ENCODE measurements at regions not wholly inside any gene's neighbourhood (a gene's known extent, or its start where the extent isn't known, plus 50 kb on each side); places are given as distances from the start of the nearest gene placed in this dataset.

- Mint-ChIP-seq H3K27ac (no peak overlapping the region), H3K9me3 (no peaks in the 10 kb centered on the region), H3K27me3 (no peaks in the 10 kb centered on the region), H3K36me3 (no peaks in the 10 kb centered on the region), H3K4me3 (no peak overlapping the region), H3K4me1 (ENCODE audit: low read depth) (no peaks in the 10 kb centered on the region)
- no peak for DNase-seq
- CTCF ChIA-PET: no interaction called here
- POLR2A ChIA-PET: no interaction called here
- intact Hi-C loops (cut with micrococcal nuclease): no loop called here
Measured at GRCh38 chr11:109123816-109124787, 297.9 kb upstream of the C11orf87 start.

DNA sequence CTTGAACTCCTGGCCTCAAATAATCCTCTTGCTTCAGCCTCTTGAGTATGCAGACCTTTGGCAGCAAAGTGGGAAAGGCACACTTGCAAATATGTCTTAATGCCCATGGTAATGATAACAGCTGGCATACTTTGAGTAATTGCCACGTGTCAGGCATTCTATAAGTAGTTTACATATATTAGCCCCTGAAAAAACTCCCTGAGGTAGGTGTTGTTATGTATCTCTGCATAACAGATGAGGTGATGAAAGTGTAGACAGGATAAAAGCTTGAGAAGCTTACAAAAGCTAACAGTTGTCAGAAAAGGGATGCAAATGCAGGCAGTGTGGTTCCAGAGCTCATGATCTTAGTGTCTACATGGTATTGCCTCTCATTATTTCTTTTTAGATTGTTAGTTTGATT lies 291.1 kb upstream of the C11orf87 start:
- no peak for DNase-seq
- intact Hi-C loops (cut with micrococcal nuclease): no loop called here
- POLR2A ChIA-PET: no interaction called here

DNA sequence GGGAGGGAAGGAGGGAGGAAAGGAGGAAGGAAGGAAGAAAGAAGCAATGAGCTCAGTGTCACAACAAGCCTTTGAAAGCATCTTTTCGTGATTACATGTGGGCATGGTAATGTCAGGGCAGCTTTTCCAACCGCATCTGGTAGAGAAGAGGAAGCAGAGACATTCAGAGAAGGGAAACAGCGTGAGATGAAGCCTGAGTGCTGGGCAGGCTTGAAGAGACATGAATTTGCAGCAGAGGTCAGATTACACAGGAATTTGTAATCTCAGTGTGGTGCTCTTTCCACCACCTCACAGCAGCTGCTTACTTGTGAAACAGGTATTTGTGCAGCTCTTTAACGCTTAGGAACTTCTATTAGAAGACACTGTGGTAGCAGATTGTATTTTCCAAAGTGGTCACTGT lies 289.5 kb upstream of the C11orf87 start:
- Mint-ChIP-seq H3K9me3 (peaks cover 3% of the 10 kb centered on the region), H3K4me3 (no peak overlapping the region), H3K36me3 (no peaks in the 10 kb centered on the region), H3K4me1 (ENCODE audit: low read depth) (no peaks in the 10 kb centered on the region), H3K27ac (no peak overlapping the region), H3K27me3 (no peaks in the 10 kb centered on the region)
- DNase-seq: no peak
- ChIA-PET CTCF (no interaction called here), POLR2A (no interaction called here)
- intact Hi-C loops (cut with micrococcal nuclease): no loop called here

More for the DNA sequence above, 291.1 kb upstream of the C11orf87 start:
- no peaks in the 10 kb centered on the region for H3K36me3 Mint-ChIP-seq
- CTCF ChIA-PET: no interaction called here
- H3K27ac Mint-ChIP-seq: no peak overlapping the region
- no peak overlapping the region for H3K4me3 Mint-ChIP-seq
- no peaks in the 10 kb centered on the region for H3K4me1 Mint-ChIP-seq (ENCODE audit: low read depth)
- no peaks in the 10 kb centered on the region for H3K27me3 Mint-ChIP-seq
- peaks cover 2% of the 10 kb centered on the region for H3K9me3 Mint-ChIP-seq

GRCh38 chr11:109133159-109133558 lies 288.8 kb upstream of the C11orf87 start:
- Mint-ChIP-seq H3K4me1 (ENCODE audit: low read depth) (no peaks in the 10 kb centered on the region), H3K27me3 (no peaks in the 10 kb centered on the region), H3K36me3 (no peaks in the 10 kb centered on the region), H3K9me3 (peaks cover 3% of the 10 kb centered on the region), H3K27ac (no peak overlapping the region), H3K4me3 (no peak overlapping the region)
- POLR2A ChIA-PET: no interaction called here
- CTCF ChIA-PET: no interaction called here
- DNase-seq: no peak
- intact Hi-C loops (cut with micrococcal nuclease): no loop called here

DNA sequence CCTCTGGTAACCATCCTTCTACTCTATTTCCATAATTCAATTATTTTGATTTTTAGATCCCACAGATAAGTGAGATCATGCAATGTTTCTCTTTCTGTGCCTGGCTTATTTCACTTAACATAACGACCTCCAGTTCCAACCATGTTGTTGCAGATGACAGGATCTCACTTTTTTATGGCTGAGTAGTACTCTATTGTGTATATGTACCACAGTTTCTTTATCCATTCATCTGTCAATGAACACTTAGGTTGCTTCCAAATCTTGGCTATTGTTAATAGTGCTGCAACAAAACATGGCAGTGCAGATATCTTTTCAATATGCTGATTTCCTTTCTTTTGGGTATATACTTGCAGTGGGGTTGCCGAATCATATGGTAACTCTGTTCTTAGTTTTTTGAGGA lies 286.4 kb upstream of the C11orf87 start:
- Mint-ChIP-seq H3K9me3 (peaks cover 5% of the 10 kb centered on the region), H3K27me3 (no peaks in the 10 kb centered on the region), H3K27ac (no peak overlapping the region), H3K36me3 (no peaks in the 10 kb centered on the region), H3K4me3 (no peak overlapping the region), H3K4me1 (ENCODE audit: low read depth) (no peaks in the 10 kb centered on the region)
- intact Hi-C loops (cut with micrococcal nuclease): no loop called here
- DNase-seq: no peak
- POLR2A ChIA-PET: no interaction called here
- CTCF ChIA-PET: no interaction called here

- Mint-ChIP-seq H3K27me3 (no peaks in the 10 kb centered on the region), H3K27ac (no peak overlapping the region), H3K9me3 (peaks cover 5% of the 10 kb centered on the region), H3K36me3 (no peaks in the 10 kb centered on the region), H3K4me3 (no peak overlapping the region), H3K4me1 (ENCODE audit: low read depth) (no peaks in the 10 kb centered on the region)
- no peak for DNase-seq
- intact Hi-C loops (cut with micrococcal nuclease): no loop called here
- POLR2A ChIA-PET: no interaction called here
- CTCF ChIA-PET: no interaction called here
Measured at GRCh38 chr11:109138196-109138595, 283.8 kb upstream of the C11orf87 start.

DNA sequence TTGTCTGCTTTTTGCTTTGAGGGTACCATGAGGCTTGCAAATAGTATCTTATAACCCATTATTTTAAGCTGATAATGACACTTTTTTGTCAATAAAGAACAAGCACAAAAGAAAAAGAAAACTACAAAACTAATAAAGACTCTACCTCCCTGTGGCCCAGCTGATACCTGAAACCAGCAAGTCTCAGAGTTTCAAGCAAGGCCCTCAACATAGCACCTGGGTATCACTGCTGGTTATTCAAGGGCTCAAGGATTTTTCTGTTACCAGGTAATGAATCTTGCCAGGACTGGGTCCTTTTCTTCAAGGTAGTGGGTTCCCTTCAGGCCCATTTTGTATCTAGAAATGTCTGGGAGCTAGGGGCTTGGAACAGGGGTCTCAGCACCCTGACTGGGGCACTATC lies 281.6 kb upstream of the C11orf87 start:
- peaks cover 5% of the 10 kb centered on the region for H3K9me3 Mint-ChIP-seq
- H3K4me3 Mint-ChIP-seq: no peak overlapping the region
- intact Hi-C loops (cut with micrococcal nuclease): no loop called here
- H3K27ac Mint-ChIP-seq: no peak overlapping the region
- H3K4me1 Mint-ChIP-seq (ENCODE audit: low read depth): no peaks in the 10 kb centered on the region
- no peak for DNase-seq
- CTCF ChIA-PET: no interaction called here
- POLR2A ChIA-PET: no interaction called here
- H3K36me3 Mint-ChIP-seq: no peaks in the 10 kb centered on the region
- no peaks in the 10 kb centered on the region for H3K27me3 Mint-ChIP-seq

- DNase-seq: no peak
- Mint-ChIP-seq H3K4me3 (no peak overlapping the region), H3K27me3 (no peaks in the 10 kb centered on the region), H3K36me3 (no peaks in the 10 kb centered on the region), H3K4me1 (ENCODE audit: low read depth) (no peaks in the 10 kb centered on the region), H3K27ac (no peak overlapping the region), H3K9me3 (peaks cover 2% of the 10 kb centered on the region)
- POLR2A ChIA-PET: no interaction called here
- CTCF ChIA-PET: no interaction called here
- intact Hi-C loops (cut with micrococcal nuclease): no loop called here
Measured at GRCh38 chr11:109140857-109141515, 281.0 kb upstream of the C11orf87 start.

DNA sequence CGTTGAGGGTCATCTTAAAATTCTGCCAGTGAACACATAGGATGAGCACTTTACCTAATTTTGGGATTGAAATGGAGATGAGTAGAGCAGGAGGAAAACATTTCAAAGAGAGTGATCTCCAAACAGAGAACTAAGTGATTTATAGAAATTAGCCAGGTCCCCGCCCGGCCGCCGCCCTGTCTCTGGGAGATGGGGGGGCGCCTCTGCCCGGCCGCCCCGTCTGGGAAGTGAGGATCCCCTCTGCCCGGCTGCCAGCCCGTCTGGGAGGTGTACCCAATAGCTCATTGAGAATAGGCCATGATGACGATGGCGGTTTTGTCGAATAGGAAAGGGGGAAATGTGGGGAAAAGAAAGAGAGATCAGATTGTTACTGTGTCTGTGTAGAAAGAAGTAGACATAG lies 276.7 kb upstream of the C11orf87 start:
- no peaks in the 10 kb centered on the region for H3K9me3 Mint-ChIP-seq
- POLR2A ChIA-PET: no interaction called here
- no peak overlapping the region for H3K27ac Mint-ChIP-seq
- no peak for DNase-seq
- H3K4me1 Mint-ChIP-seq (ENCODE audit: low read depth): no peaks in the 10 kb centered on the region
- H3K27me3 Mint-ChIP-seq: no peaks in the 10 kb centered on the region
- H3K36me3 Mint-ChIP-seq: no peaks in the 10 kb centered on the region
- H3K4me3 Mint-ChIP-seq: no peak overlapping the region
- intact Hi-C loops (cut with micrococcal nuclease): no loop called here
- CTCF ChIA-PET: no interaction called here

DNA sequence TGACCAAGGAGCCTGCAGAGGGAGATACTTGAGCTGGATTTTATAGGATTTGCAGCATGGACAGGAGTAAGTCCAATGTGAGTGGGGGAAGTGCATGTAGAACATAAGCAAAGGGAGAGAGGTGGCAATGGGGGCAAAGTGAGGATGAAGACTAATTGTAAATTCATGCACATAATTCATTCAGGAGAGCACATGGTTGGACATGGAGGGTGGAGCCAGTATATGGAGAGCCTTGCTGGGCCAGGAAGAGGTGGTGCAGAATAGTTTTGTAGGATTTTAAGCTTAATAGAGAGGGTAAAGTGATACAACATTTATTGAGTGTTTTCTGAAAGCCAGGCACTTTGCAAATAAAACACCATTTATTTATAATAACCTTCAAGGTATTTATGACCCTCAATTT lies 274.3 kb upstream of the C11orf87 start:
- peaks cover 3% of the 10 kb centered on the region for H3K9me3 Mint-ChIP-seq
- no peak for DNase-seq
- no peak overlapping the region for H3K27ac Mint-ChIP-seq
- no peaks in the 10 kb centered on the region for H3K4me1 Mint-ChIP-seq (ENCODE audit: low read depth)
- CTCF ChIA-PET: no interaction called here
- no peaks in the 10 kb centered on the region for H3K36me3 Mint-ChIP-seq
- intact Hi-C loops (cut with micrococcal nuclease): no loop called here
- no peaks in the 10 kb centered on the region for H3K27me3 Mint-ChIP-seq
- POLR2A ChIA-PET: no interaction called here
- no peak overlapping the region for H3K4me3 Mint-ChIP-seq

- no peaks in the 10 kb centered on the region for H3K4me1 Mint-ChIP-seq (ENCODE audit: low read depth)
- H3K4me3 Mint-ChIP-seq: no peak overlapping the region
- no peak for DNase-seq
- no peaks in the 10 kb centered on the region for H3K36me3 Mint-ChIP-seq
- no peak overlapping the region for H3K27ac Mint-ChIP-seq
- H3K27me3 Mint-ChIP-seq: no peaks in the 10 kb centered on the region
- H3K9me3 Mint-ChIP-seq: peaks cover 3% of the 10 kb centered on the region
- ChIA-PET POLR2A (no interaction called here), CTCF (no interaction called here)
- intact Hi-C loops (cut with micrococcal nuclease): no loop called here
Measured at GRCh38 chr11:109148669-109149068, 273.3 kb upstream of the C11orf87 start.

- intact Hi-C loops (cut with micrococcal nuclease): no loop called here
- H3K4me3 Mint-ChIP-seq: no peak overlapping the region
- peaks cover 3% of the 10 kb centered on the region for H3K9me3 Mint-ChIP-seq
- H3K27me3 Mint-ChIP-seq: no peaks in the 10 kb centered on the region
- no peaks in the 10 kb centered on the region for H3K4me1 Mint-ChIP-seq (ENCODE audit: low read depth)
- no peaks in the 10 kb centered on the region for H3K36me3 Mint-ChIP-seq
- ChIA-PET POLR2A (no interaction called here), CTCF (interaction anchor here (0.7 kb wide), 1 partner anchor 1936 kb away, joined by 3 read pairs; no protein-coding TSS in a partner anchor)
- no peak for DNase-seq
- H3K27ac Mint-ChIP-seq: no peak overlapping the region
Measured at GRCh38 chr11:109150581-109150980, 271.4 kb upstream of the C11orf87 start.

DNA sequence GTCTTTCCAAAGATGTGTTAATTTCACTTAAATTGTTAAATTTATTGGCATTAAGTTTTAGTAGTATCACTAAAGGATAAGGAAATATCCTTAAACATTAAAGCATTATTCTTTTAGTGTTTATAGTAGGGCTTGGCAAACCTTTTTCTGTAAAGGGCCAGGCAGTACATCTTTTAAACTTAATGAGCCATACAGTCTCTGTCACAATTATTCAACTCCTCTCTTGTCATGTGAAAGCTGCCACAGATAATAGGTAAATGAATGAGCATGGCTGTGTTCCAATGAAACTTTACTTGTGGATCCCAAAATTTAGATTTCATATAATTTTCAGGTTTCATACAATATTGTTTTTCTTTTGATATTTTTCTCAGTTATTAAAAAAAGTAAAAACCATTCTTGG lies 268.2 kb upstream of the C11orf87 start:
- H3K4me3 Mint-ChIP-seq: no peak overlapping the region
- no peaks in the 10 kb centered on the region for H3K4me1 Mint-ChIP-seq (ENCODE audit: low read depth)
- intact Hi-C loops (cut with micrococcal nuclease): no loop called here
- POLR2A ChIA-PET: no interaction called here
- no peak overlapping the region for H3K27ac Mint-ChIP-seq
- CTCF ChIA-PET: no interaction called here
- H3K36me3 Mint-ChIP-seq: no peaks in the 10 kb centered on the region
- DNase-seq: no peak
- H3K27me3 Mint-ChIP-seq: no peaks in the 10 kb centered on the region
- peaks cover 10% of the 10 kb centered on the region for H3K9me3 Mint-ChIP-seq
